GM23248 (cell line): ENCODE measurements at regions not wholly inside any gene's neighbourhood (a gene's known extent, or its start where the extent isn't known, plus 50 kb on each side); places are given as distances from the start of the nearest gene placed in this dataset.

ENCODE experiments used
- EZH2 ChIP-seq: fragments of 200-600 bp; sonication (generic); IDR thresholded peaks from 2 replicates; pipeline ENCODE4 v1.6.1; 2018; ENCODE audit warnings: antibody characterized with exemption, mild to moderate bottlenecking; ENCODE audit not compliant: insufficient read depth, poor library complexity, severe bottlenecking
- EZH2phosphoT487 ChIP-seq: fragments of 200-600 bp; sonication (generic); IDR thresholded peaks from 2 replicates; pipeline ENCODE4 v1.6.1; 2018; ENCODE audit warnings: antibody characterized with exemption, moderate library complexity, mild to moderate bottlenecking, low read depth; ENCODE audit not compliant: insufficient read depth

GRCh38 chr2:6747433-6747832, 118.3 kb downstream of the CMPK2 start:
- TF ChIP-seq EZH2 (no peak), EZH2phosphoT487 (no peak)
